KMS-11 (cell line): ENCODE measurements at regions not wholly inside any gene's neighbourhood (a gene's known extent, or its start where the extent isn't known, plus 50 kb on each side); places are given as distances from the start of the nearest gene placed in this dataset.

Experiments
- H2AFZ ChIP-seq: fragments of 200-600 bp; sonication (generic); 2 replicates; pipeline ENCODE4 v1.6.1; 2016; ENCODE audit warnings: antibody characterized with exemption, mixed run types, low read depth
- H3K27ac ChIP-seq: fragments of 200-600 bp; sonication (generic); 2 replicates; pipeline ENCODE4 v1.6.1; 2016; ENCODE audit warnings: mild to moderate bottlenecking, mixed run types
- H3K27me3 ChIP-seq: fragments of 200-600 bp; sonication (generic); 2 replicates; pipeline ENCODE4 v1.6.1; 2017; ENCODE audit warnings: mild to moderate bottlenecking, low read depth, mixed run types, moderate library complexity; ENCODE audit not compliant: insufficient read depth
- H3K36me3 ChIP-seq: fragments of 200-600 bp; sonication (generic); 2 replicates; pipeline ENCODE4 v1.6.1; 2017; ENCODE audit warnings: mild to moderate bottlenecking, mixed run types; ENCODE audit not compliant: insufficient read depth
- H3K4me1 ChIP-seq: fragments of 200-600 bp; sonication (generic); 2 replicates; pipeline ENCODE4 v1.6.1; 2016; ENCODE audit warnings: mild to moderate bottlenecking, low read depth, mixed run types; ENCODE audit not compliant: poor library complexity, severe bottlenecking
- H3K4me2 ChIP-seq: fragments of 200-600 bp; sonication (generic); 2 replicates; pipeline ENCODE4 v1.7.0; 2016; ENCODE audit warnings: mild to moderate bottlenecking, mixed run types
- H3K4me3 ChIP-seq: fragments of 200-600 bp; sonication (generic); IDR thresholded peaks from 2 replicates; pipeline ENCODE4 v1.6.1; 2017; ENCODE audit warnings: low read depth, low read length, mixed read lengths; ENCODE audit not compliant: insufficient read depth
- H3K79me2 ChIP-seq: fragments of 200-600 bp; sonication (generic); 2 replicates; pipeline ENCODE4 v1.6.1; 2016; ENCODE audit warnings: low read depth, mixed run types; ENCODE audit not compliant: insufficient read depth
- H3K9ac ChIP-seq: fragments of 200-600 bp; sonication (generic); 2 replicates; pipeline ENCODE4 v1.6.1; 2016; ENCODE audit warnings: mild to moderate bottlenecking, mixed run types
- H4K20me1 ChIP-seq: fragments of 200-600 bp; sonication (generic); 2 replicates; pipeline ENCODE4 v1.6.1; 2016; ENCODE audit warnings: mild to moderate bottlenecking, mixed run types; ENCODE audit not compliant: insufficient read depth
- TF ChIP-seq, protein P1 (sequence below): fragments of 200-600 bp; sonication (generic); conservative IDR thresholded peaks from 2 replicates; pipeline ENCODE4 v1.6.1; 2017; ENCODE audit warnings: low read depth, mild to moderate bottlenecking, antibody characterized with exemption, low read length, moderate library complexity, mixed read lengths

DNA sequence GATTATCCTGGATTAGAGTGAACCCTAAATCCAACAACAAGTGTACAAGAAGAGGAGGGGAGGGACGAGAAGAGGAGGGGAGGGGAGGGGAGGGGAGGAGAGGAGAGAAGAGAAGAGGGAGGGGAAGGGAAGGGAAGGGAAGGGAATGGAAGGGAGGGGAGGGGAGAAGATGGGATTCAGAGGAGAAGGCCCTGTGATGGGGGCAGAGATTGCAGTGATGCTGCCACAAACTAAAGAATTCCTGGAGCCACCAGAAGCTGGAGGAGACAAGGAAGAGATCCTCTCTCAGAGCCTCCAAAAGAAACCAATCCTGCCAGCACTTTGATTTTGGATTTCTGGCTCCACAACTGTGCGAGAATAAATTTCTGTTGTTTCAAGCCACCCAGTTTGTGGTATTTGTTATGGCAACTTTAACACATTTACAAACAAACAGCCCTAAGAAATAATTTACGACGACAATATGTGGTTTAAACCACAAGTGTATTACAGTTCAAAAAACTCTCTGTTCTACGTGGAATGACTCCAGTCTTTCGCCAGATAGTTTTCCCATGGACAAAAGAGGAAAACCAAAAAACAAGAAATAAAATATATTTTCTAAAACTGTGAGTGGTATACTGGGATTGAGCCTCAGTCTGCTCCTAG lies 235.4 kb downstream of the HDGFL1 start:
- Histone ChIP-seq H3K27ac (no peak overlapping the region), H3K4me3 (no peak overlapping the region), H3K36me3 (no peaks in the 10 kb centered on the region), H3K4me2 (no peak overlapping the region), H3K9ac (no peak overlapping the region), H3K79me2 (no peaks in the 10 kb centered on the region), H3K4me1 (no peaks in the 10 kb centered on the region), H3K27me3 (no peaks in the 10 kb centered on the region), H4K20me1 (no peaks in the 10 kb centered on the region), H2AFZ (no peak overlapping the region)
- TF ChIP-seq, protein P1, sequence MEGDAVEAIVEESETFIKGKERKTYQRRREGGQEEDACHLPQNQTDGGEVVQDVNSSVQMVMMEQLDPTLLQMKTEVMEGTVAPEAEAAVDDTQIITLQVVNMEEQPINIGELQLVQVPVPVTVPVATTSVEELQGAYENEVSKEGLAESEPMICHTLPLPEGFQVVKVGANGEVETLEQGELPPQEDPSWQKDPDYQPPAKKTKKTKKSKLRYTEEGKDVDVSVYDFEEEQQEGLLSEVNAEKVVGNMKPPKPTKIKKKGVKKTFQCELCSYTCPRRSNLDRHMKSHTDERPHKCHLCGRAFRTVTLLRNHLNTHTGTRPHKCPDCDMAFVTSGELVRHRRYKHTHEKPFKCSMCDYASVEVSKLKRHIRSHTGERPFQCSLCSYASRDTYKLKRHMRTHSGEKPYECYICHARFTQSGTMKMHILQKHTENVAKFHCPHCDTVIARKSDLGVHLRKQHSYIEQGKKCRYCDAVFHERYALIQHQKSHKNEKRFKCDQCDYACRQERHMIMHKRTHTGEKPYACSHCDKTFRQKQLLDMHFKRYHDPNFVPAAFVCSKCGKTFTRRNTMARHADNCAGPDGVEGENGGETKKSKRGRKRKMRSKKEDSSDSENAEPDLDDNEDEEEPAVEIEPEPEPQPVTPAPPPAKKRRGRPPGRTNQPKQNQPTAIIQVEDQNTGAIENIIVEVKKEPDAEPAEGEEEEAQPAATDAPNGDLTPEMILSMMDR = no peak

DNA sequence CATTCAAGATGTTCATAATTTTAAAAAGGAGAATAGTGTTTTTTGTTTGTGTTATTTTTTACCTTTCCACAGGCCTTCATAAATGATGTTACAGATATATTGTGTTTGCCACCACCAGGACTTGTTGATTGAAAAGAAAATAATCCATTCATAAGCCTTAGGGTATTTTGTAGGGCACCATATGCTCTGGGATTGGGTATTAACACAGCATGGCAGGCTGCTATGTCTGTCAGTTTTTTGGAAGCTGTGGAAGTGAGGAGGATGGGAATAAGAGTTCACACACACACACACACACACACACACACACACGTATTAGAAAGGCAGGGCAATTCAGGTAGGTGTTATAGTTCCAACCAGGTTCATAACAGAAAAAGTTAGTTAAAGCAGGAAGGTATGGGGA lies 237.9 kb downstream of the HDGFL1 start:
- Histone ChIP-seq H3K27me3 (no peaks in the 10 kb centered on the region), H4K20me1 (no peaks in the 10 kb centered on the region), H3K9ac (no peak overlapping the region), H3K79me2 (no peaks in the 10 kb centered on the region), H3K4me1 (no peaks in the 10 kb centered on the region), H3K27ac (no peak overlapping the region), H3K36me3 (no peaks in the 10 kb centered on the region), H2AFZ (no peak overlapping the region), H3K4me2 (no peak overlapping the region), H3K4me3 (no peak overlapping the region)
- TF ChIP-seq, protein P1 = no peak

DNA sequence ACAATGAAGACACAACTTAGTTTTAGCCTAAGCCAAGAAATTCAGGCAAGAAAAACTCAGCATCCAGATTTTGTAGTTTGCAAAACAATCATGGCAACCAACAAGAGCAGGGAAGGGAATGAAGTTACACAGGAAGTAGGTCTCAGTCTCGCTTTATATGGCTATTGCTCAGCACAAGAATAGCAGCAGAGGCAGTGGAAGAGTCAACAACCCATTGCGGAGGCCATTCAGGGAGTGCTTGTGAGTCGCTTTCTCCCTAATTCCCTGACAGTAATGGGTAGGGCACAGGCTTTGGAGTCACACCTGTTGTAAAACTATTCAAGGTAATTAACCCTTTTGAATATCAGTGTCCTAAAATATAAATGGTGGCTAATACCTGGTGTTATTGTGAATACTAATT lies 238.5 kb downstream of the HDGFL1 start:
- H3K36me3 ChIP-seq = no peaks in the 10 kb centered on the region
- H2AFZ ChIP-seq = no peak overlapping the region
- no peaks in the 10 kb centered on the region for H3K79me2 ChIP-seq
- H3K4me2 ChIP-seq = no peak overlapping the region
- no peaks in the 10 kb centered on the region for H4K20me1 ChIP-seq
- H3K27ac ChIP-seq = no peak overlapping the region
- H3K4me1 ChIP-seq = no peaks in the 10 kb centered on the region
- H3K9ac ChIP-seq = no peak overlapping the region
- H3K4me3 ChIP-seq = no peak overlapping the region
- H3K27me3 ChIP-seq = no peaks in the 10 kb centered on the region
- TF ChIP-seq, protein P1 = no peak

DNA sequence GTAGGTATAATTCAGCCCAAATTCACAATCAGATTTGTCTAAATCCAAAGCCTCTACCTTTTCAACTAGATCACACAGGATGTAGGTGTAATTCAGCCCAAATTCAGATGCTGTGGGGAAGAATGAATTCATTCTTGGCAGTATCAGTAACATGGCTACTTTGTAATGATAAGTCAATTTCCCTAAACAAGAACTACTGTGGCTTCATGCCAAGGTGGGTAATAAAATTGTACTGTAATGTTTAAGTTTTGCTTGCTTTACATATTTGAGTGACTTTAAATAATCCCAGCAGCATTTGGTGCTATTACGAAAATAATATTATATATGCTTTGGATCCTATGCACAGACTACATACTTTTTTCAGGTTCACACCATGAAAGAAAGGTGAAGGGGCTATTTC lies 239.1 kb downstream of the HDGFL1 start:
- Histone ChIP-seq H3K36me3 (no peaks in the 10 kb centered on the region), H4K20me1 (no peaks in the 10 kb centered on the region), H3K4me3 (no peak overlapping the region), H3K4me2 (no peak overlapping the region), H3K4me1 (no peaks in the 10 kb centered on the region), H3K27ac (no peak overlapping the region), H2AFZ (no peak overlapping the region), H3K79me2 (no peaks in the 10 kb centered on the region), H3K27me3 (no peaks in the 10 kb centered on the region), H3K9ac (no peak overlapping the region)
- TF ChIP-seq, protein P1 = no peak
